ENCODE measurements at regions not wholly inside any gene's neighbourhood (a gene's known extent, or its start where the extent isn't known, plus 50 kb on each side); places are given as distances from the start of the nearest gene placed in this dataset.

- H3K27ac ChIP-seq = no peak overlapping the region
- no peak overlapping the region for H3K9ac ChIP-seq
- no peaks in the 10 kb centered on the region for H4K20me1 ChIP-seq
- peaks cover 11 to 28% (median 22%) of the 10 kb centered on the region in 11 experiments for H3K9me3 ChIP-seq (replicated peaks in 1 of 11)
- peaks cover 0 to 5% (median 0%) of the 10 kb centered on the region in 11 experiments; a peak in 3 of 22 replicates for H3K36me3 ChIP-seq
- no peak overlapping the region for H3K4me3 ChIP-seq
- no peaks in the 10 kb centered on the region for H3K27me3 ChIP-seq
- H3K4me2 ChIP-seq = no peak overlapping the region
- no peaks in the 10 kb centered on the region for H3K4me1 ChIP-seq
- no peak for TF ChIP-seq Cebpa-rat (IDR thresholded peaks at IDR 0.05)
Observed at GRCh38 chr4:144202081-144202480, 61.6 kb upstream of the GYPA start.

- Histone ChIP-seq H3K27me3 (no peaks in the 10 kb centered on the region), H3K9ac (no peak overlapping the region), H3K9me3 (replicated peaks in 1 of 11) (peaks cover under 1 to 17% (median 11%) of the 10 kb centered on the region in 11 experiments; a peak in 18 of 22 replicates), H3K36me3 (no peaks in the 10 kb centered on the region), H3K4me3 (no peak overlapping the region), H3K4me2 (no peak overlapping the region), H4K20me1 (no peaks in the 10 kb centered on the region), H3K4me1 (no peaks in the 10 kb centered on the region), H3K27ac (no peak overlapping the region)
- TF ChIP-seq Cebpa-rat (IDR thresholded peaks at IDR 0.05) = no peak
Observed at GRCh38 chr4:144203155-144203554, 62.6 kb upstream of the GYPA start.

- no peak for TF ChIP-seq Cebpa-rat (IDR thresholded peaks at IDR 0.05)
- no peaks in the 10 kb centered on the region for H3K36me3 ChIP-seq
- H3K4me3 ChIP-seq = no peak overlapping the region
Observed at GRCh38 chr4:144204431-144204830, 63.9 kb upstream of the GYPA start.

GRCh38 chr4:144206711-144207110, 66.2 kb upstream of the GYPA start:
- H3K4me2 ChIP-seq = no peak overlapping the region
- no peaks in the 10 kb centered on the region for H4K20me1 ChIP-seq
- TF ChIP-seq Cebpa-rat (IDR thresholded peaks at IDR 0.05) = no peak
- no peak overlapping the region for H3K4me3 ChIP-seq
- H3K27me3 ChIP-seq = no peaks in the 10 kb centered on the region
- peaks cover 0 to 4% (median 0%) of the 10 kb centered on the region in 11 experiments; a peak in 1 of 22 replicates for H3K9me3 ChIP-seq (replicated peaks in 1 of 11)
- H3K4me1 ChIP-seq = no peaks in the 10 kb centered on the region
- no peaks in the 10 kb centered on the region for H3K36me3 ChIP-seq
- H3K27ac ChIP-seq = no peak overlapping the region
- H3K9ac ChIP-seq = no peak overlapping the region

More at GRCh38 chr4:144204431-144204830, 63.9 kb upstream of the GYPA start:
- Histone ChIP-seq H3K9me3 (replicated peaks in 1 of 11) (peaks cover 0 to 7% (median 0%) of the 10 kb centered on the region in 11 experiments; a peak in 4 of 22 replicates), H4K20me1 (no peaks in the 10 kb centered on the region), H3K27ac (no peak overlapping the region), H3K4me2 (no peak overlapping the region), H3K27me3 (no peaks in the 10 kb centered on the region), H3K9ac (no peak overlapping the region), H3K4me1 (no peaks in the 10 kb centered on the region)

- Histone ChIP-seq H3K9ac (no peak overlapping the region), H3K4me2 (no peak overlapping the region), H3K9me3 (replicated peaks in 1 of 11) (no peaks in the 10 kb centered on the region; a peak in 1 of 22 replicates), H3K27ac (no peak overlapping the region), H3K4me3 (no peak overlapping the region), H4K20me1 (no peaks in the 10 kb centered on the region), H3K4me1 (no peaks in the 10 kb centered on the region), H3K27me3 (no peaks in the 10 kb centered on the region), H3K36me3 (no peaks in the 10 kb centered on the region)
- no peak for TF ChIP-seq Cebpa-rat (IDR thresholded peaks at IDR 0.05)
Observed at GRCh38 chr4:144208074-144208473, 67.6 kb upstream of the GYPA start.

- Histone ChIP-seq H4K20me1 (no peaks in the 10 kb centered on the region), H3K4me3 (no peak overlapping the region), H3K27ac (no peak overlapping the region), H3K4me1 (no peaks in the 10 kb centered on the region), H3K9ac (no peak overlapping the region), H3K4me2 (no peak overlapping the region), H3K9me3 (replicated peaks in 1 of 11) (peaks cover 0 to 11% (median 4%) of the 10 kb centered on the region in 11 experiments; a peak in 4 of 22 replicates), H3K27me3 (no peaks in the 10 kb centered on the region), H3K36me3 (no peaks in the 10 kb centered on the region)
- TF ChIP-seq Cebpa-rat (IDR thresholded peaks at IDR 0.05) = no peak
Observed at GRCh38 chr4:144209491-144209890, 69.0 kb upstream of the GYPA start.

- Histone ChIP-seq H3K36me3 (no peaks in the 10 kb centered on the region), H4K20me1 (no peaks in the 10 kb centered on the region), H3K4me3 (no peak overlapping the region), H3K4me1 (peaks cover 0 to 4% (median 0%) of the 10 kb centered on the region in 10 experiments; a peak in 1 of 20 replicates), H3K9me3 (replicated peaks in 1 of 11) (peaks cover 15 to 37% (median 19%) of the 10 kb centered on the region in 11 experiments; a peak in 21 of 22 replicates), H3K27me3 (no peaks in the 10 kb centered on the region), H3K27ac (no peak overlapping the region), H3K9ac (no peak overlapping the region), H3K4me2 (no peak overlapping the region)
- no peak for TF ChIP-seq Cebpa-rat (IDR thresholded peaks at IDR 0.05)
Observed at GRCh38 chr4:144213371-144213770, 72.9 kb upstream of the GYPA start.

- no peak overlapping the region for H3K27ac ChIP-seq
- no peak overlapping the region for H3K9ac ChIP-seq
- no peaks in the 10 kb centered on the region for H3K4me1 ChIP-seq
- H3K9me3 ChIP-seq (replicated peaks in 1 of 11) = peaks cover 0 to 2% (median 0%) of the 10 kb centered on the region in 11 experiments; a peak in 2 of 22 replicates
- no peak for TF ChIP-seq Cebpa-rat (IDR thresholded peaks at IDR 0.05)
- H3K27me3 ChIP-seq = no peaks in the 10 kb centered on the region
- H3K36me3 ChIP-seq = no peaks in the 10 kb centered on the region
- no peaks in the 10 kb centered on the region for H4K20me1 ChIP-seq
- no peak overlapping the region for H3K4me3 ChIP-seq
- no peak overlapping the region for H3K4me2 ChIP-seq
Observed at GRCh38 chr4:144223149-144223548, 82.6 kb upstream of the GYPA start.

- Histone ChIP-seq H3K27ac (no peak overlapping the region), H3K9me3 (replicated peaks in 1 of 11) (no peaks in the 10 kb centered on the region), H3K4me2 (no peak overlapping the region), H3K27me3 (no peaks in the 10 kb centered on the region), H3K36me3 (no peaks in the 10 kb centered on the region), H3K9ac (no peak overlapping the region), H3K4me3 (no peak overlapping the region), H3K4me1 (no peaks in the 10 kb centered on the region), H4K20me1 (no peaks in the 10 kb centered on the region)
- TF ChIP-seq Cebpa-rat (IDR thresholded peaks at IDR 0.05) = no peak
Observed at GRCh38 chr4:144223661-144224060, 83.1 kb upstream of the GYPA start.

GRCh38 chr4:144259285-144259684, 118.8 kb upstream of the GYPA start:
- peaks cover 16 to 36% (median 23%) of the 10 kb centered on the region in 11 experiments for H3K9me3 ChIP-seq (replicated peaks in 1 of 11)

More at GRCh38 chr4:144259285-144259684, 118.8 kb upstream of the GYPA start:
- Histone ChIP-seq H3K27ac (no peak overlapping the region), H3K36me3 (no peaks in the 10 kb centered on the region), H3K4me2 (no peak overlapping the region), H3K4me3 (no peak overlapping the region), H4K20me1 (no peaks in the 10 kb centered on the region), H3K27me3 (no peaks in the 10 kb centered on the region), H3K4me1 (no peaks in the 10 kb centered on the region), H3K9ac (no peak overlapping the region)
- TF ChIP-seq Cebpa-rat (IDR thresholded peaks at IDR 0.05) = no peak
